8988T (cell line): ENCODE measurements at regions not wholly inside any gene's neighbourhood (a gene's known extent, or its start where the extent isn't known, plus 50 kb on each side); places are given as distances from the start of the nearest gene placed in this dataset.

Experiments
- DNase-seq: peaks from one replicate; pipeline ENCODE4 v3.0.0; 2011

DNA sequence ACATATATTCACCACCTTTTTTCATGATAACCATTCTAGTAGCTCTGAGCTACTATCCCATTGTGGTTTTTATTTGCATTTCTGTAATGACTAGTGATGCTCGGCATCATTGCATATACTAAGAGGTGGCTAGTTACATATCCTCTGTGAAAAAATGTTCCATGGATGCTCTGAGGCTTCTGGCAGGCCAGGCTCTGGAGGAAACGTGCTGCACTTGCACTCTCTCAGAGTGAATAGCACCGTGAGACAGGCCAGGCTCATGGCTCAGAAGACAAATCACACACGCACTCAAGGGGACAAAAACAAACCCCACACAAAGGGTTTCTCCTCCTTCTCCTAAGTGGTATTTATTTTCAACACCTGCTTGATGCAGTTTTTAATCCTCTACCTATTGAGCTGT, 1085.3 kb upstream of the CNTNAP5 start:
- DNase-seq = no peak

DNA sequence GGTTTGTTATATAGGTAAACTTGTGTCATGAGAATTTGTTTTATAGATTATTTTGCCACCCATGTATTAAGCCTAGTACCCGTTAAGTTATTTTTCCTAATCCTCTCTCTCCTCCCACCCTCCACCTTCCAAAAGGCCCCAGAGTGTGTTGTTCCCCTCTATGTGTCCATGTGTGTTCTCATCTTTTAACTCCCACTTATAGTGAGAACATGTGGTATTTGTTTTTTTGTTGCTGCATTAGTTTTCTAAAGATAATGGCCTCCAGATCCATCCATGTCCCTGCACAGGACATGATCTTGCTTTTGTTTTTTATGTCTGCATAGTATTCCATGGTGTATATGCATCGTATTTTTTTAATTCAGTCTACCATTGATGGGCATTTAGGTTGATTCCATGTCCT, 1075.6 kb upstream of the CNTNAP5 start:
- DNase-seq = no peak

DNA sequence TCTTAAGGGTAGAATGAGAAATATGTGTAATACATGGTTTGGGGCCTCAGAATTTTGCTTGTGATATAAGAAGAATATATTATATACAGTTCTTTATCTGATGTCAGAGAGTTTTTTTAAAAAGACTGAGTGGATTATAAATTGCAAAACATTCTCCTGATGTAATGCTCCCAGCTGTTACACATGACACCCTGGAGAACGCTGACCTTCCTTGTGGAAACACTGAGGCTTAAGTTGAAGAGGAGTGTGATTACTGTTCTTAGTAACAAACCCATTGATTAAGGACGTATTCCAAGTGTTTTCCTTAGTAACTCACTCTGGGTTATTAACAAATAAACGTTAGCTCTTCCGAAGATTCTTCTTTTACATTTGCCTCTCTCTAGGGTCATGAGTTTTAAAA, 1069.3 kb upstream of the CNTNAP5 start:
- no peak for DNase-seq

DNA sequence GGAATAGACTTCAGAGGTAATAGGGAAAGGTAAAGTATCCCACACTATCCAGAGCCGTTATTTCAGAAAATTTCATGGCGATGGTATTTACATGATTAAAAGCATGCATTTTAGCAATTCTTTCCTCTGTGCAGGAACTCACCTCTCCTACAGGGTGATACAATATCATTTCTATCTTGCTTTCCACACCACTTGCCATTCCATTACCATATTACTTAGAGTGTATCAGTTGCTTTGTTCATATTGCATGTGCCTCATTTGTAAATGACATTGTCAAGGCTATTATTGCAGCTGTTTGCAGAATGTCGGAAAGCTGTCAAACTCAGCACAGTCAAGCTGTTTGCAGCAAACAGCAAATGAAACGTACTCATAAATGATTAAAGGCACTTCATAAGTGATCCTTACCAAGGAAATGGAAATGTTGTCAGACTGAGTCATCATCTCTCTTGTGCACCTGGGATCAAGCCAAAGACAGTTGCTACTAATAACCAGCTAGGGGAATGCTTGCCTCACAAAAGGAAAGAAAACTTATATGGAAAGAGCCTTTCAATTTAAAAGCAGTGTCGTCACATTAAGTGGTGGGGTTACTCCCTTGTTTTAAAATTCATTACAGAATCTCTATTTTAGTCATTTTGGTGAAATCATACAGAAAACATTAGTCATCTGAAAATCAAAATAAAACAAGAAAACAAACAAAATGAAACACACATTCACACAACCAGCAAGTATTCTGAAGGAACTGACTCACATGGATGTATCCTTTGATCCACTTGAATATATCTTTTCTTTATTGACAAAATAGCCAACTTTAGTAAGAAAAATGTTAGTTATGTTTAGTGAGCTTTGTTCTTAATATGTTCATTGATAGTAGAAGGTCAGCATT, 1064.1 kb upstream of the CNTNAP5 start:
- no peak for DNase-seq

DNA sequence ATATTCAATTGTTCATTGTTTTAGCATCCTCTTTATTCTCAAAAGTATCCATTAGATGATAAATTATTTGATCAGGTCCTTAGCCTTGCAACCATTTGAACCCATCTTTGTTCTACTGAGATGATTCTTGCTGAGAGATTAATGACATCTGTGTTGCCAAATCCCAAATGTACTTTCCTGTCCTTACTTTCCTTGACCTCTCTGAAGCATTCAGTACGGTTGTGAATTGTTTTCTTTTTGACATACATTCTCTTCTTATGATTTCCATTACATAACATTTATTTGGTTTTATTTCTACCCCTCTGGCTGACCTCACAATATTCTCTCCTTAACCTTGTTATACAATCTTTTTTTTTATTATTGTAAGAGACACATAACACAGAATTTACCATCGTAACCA, 1058.6 kb upstream of the CNTNAP5 start:
- no peak for DNase-seq

DNA sequence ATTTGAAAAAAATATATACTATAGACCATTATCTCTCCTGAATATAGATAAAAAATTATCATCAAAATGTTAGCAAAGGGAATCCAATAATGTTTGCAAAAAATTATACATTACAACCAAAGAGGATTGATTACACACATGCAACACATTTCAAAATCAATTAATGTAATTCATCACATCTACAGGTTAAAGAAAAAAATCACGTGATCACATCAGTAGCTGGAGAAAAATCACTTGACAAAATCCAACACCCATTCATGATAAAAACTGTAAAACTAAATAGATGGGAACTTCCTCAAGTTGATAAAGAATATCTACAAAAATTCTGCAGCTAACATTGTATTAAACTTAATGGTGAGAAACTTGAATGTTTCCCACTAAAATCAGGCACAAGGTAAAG, 1047.5 kb upstream of the CNTNAP5 start:
- DNase-seq = no peak

DNA sequence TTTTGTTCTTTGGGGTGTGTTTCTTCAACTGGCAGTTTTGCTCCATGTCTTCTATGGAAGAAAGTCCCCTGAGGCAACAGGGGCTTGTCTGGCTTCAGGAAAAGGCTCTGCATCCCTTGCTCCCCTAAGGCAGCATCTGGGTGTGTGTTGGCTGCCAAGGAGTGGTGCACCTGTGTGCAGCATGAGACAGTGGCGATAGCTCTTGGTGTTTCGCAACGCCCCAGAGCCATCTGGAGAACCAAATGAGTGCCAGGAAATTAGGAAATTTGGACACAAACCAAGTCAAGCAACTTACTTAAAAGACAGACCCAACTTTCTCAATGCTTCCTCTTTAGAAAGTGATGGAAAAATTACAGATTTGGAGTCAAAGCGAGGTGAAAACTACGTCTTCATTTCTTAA, 1044.4 kb upstream of the CNTNAP5 start:
- no peak for DNase-seq

DNA sequence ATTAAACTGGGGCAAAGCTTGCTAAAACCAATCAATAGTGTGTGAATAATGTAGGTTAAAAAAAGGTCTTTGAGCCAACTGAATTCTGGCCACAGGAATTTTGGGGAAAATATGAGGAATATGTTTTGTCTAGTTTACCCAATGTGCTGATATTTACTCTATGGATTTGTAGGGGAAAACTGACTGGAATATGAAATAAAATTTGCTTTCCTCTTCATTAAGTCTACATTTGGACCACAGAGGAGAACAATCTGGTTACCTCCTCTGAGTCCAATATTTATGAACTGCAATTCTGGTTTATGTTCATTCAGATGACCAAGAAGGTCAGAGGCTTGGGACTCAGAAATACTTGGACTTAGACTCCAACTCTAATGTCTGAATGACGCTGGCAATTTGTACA, 1042.2 kb upstream of the CNTNAP5 start:
- DNase-seq = no peak

DNA sequence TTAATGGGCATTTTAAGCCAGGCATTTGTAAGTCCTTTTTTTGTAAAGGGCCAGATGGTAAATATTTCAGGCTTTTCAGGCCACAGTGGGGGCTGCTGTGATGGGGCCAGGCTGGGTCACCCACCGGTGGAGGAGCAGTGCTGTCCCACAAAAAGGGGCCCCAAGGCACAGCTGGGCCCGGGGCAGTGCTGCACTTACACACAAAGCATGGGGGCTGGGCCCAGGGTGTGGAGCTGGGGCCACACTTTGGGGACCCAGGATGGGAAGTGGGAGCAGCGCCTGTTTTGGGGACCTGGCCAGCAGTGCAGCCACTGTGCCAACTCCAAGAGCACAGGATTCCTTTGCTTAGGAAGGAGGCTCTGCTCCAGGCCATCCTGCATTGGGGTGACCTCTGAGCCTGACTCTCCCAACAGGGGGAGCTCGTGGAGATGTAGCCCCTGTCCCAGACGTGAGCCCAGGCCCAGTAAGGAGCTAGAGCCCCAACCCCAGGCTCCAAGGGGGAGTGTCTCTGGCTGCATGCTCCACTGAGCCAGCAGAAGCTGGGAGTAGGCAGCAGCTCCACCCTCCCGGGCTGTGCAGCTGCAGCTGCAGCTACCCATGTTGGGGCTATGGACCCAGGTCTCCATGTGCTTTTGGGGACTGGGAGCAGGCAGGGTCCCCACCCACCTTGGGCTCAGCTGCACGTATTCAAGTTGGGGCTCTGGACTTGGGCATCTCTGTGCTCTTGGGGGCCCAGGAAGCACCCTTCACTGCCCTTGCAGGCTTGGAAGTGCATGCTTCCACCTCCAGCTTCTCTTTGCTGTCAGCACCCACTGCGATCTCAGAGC, 1036.5 kb upstream of the CNTNAP5 start:
- DNase-seq = no peak

DNA sequence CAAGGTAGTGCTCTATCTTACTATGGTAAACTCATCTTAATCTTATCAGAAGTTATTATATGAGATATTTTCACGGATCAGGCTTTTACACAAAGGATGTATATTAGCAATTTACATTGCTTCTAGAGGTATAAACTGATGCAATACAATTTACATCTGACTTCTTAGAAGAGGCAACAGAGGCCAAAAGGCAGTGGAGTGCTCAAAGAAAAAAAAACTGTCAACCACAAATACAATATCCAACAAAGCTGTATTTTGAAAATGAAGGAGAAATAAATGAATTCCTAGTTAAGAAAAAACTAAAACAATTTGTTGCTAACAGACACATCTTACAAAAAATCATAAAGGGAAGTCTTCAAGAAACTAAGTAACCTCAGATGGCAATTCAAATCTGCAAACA, 1031.5 kb upstream of the CNTNAP5 start:
- DNase-seq = no peak

DNA sequence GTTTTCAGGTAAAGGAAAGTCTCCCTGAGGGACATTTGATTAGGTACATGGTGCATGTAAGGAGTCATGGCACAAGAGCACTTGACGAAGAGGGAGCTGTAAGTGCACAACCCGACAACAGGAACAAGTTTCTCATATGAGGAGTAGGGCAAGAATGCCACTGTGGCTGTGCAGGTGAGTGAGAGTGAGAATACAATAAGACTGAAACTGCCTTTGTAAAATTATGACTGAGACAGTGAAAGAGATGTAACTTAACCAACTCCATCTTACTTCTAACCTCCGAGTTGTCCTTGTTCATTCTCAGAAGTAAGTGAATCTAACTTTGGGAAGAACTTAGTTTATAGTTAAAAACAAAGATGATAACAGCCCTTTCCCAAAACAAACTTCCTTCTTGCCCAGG, 1025.8 kb upstream of the CNTNAP5 start:
- DNase-seq = no peak

DNA sequence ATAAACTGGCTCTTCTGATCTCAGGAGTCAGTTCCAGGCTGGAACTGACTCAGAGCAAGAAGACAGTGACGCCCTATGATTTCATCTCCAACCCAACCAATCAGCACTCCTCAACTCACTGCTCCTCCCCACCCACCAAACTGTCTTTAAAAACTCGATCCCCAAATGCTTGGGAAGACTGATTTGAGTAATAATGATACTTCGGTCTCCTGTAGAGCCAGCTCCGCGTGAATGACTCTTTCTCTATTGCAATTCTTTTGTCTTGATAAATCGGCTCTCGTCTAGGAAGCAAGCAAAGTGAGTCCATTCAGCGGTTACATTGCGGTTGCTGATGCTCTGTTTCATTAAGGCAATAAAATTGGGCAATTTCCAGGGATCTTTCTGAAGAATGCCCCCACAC, 1025.3 kb upstream of the CNTNAP5 start:
- no peak for DNase-seq

DNA sequence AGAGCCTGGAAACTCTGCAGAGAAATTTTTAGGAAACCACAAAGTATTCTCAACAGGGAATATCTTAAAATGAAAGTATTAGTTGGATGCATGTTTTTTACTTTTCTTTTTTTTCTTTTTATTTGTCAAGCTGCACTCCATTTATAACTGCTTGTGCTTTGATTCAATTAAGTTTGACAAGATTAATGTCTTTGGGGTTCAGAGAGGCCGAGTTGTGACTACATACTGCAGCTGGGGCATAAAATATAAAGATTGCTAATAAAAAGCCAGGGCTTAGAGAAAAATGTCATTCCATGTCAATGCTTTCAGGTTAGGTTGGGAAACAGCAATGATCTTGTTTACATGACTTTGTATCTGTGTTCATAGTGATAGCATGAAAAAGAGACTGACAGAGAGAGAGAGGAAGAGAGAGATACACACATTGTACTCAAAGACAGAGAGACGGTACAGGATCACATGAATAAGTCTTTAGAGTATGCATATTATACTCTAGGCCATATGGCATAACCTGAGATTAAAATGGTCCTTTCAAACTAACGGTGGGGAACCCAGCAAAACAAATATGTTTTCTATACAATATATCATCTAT, 1022.3 kb upstream of the CNTNAP5 start:
- no peak for DNase-seq

DNA sequence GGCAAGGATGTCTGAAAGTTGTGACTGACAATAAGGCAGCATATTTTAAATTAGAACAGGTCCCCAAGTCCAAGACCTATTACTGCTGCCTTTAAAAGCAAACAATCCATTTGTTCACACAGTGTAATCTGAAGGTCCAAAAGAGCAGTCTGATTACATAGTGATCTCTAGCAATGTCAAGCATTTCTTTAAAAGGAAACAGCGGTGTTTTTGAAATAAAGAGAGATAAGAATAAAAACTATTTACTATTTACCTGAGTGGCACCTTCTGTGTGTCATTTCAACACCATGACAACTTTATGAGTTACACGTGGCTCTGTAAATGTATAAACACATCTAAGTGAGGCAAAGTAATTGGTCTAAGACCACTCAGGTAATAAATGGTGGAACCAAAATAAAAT, 1009.9 kb upstream of the CNTNAP5 start:
- DNase-seq = no peak

DNA sequence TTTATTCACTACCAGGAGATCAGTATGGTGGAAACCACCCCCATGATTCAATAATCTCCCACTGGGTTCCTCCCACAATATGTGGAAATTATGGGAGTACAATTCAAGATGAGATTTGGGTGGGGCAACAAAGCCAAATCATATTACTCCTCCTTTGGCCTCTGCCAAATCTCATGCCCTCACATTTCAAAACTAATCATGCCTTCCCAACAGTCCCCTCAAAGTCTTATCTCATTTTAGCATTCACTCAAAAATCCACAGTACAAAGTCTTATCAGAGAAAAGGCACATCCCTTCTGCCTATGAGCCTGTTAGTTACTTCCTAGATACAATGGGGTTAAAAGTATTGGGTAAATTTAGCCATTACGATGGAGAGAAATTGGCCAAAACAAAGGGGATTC, 989.5 kb upstream of the CNTNAP5 start:
- DNase-seq = no peak

DNA sequence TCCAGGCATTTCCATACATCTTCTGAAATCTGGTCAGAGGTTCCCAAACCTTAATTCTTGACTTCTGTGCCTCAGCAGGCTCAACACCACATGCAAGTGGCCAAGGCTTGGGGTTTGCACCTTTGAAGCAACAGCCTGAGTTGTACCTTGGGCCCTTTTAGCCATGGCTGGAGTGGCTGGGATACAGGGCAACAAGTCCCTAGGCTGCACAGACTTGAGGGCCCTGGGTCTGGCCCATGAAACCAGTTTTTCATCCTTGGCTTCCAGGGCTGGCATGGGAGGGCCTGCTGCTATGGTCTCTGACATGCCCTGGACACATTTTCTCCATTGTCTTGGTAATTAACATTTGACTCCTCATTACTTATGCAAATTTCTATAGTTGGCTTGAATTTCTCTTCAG, 988.8 kb upstream of the CNTNAP5 start:
- no peak for DNase-seq

DNA sequence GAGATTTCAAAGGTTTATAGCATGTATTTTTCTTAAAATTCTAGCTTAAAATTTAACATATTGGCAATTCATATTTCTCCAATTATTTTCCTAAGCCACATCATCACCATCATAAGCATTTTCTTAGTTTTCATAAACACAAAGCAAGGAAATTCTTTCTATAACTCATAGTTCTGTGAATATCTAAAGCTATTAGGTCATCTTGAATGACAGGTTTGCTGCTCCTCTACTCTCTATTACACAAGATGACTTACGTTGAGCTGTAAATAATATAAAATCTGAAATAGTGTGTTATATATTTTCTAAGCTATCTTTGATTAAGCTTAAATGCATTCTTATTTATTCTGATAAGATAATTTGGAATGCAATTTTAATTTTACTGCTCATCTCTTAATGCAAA, 984.6 kb upstream of the CNTNAP5 start:
- no peak for DNase-seq

DNA sequence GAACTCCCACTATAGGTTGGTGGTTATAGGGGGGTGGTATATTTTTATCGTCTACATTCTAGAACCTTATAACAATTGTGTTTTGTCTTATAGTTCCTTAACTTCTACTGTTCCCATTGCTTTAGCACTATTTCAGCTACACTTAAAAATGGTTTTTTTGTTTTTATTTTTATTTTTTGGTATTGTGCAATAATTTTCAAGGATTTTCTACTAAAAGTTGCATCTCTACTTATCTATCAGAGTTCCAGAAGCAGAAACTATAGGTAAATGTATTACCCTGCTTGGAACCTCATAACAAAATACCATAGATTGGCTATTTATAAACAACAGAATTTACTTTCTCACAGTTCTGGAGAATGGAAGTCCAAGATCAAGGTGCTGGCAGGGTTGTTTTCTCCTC, 981.6 kb upstream of the CNTNAP5 start:
- DNase-seq = no peak

DNA sequence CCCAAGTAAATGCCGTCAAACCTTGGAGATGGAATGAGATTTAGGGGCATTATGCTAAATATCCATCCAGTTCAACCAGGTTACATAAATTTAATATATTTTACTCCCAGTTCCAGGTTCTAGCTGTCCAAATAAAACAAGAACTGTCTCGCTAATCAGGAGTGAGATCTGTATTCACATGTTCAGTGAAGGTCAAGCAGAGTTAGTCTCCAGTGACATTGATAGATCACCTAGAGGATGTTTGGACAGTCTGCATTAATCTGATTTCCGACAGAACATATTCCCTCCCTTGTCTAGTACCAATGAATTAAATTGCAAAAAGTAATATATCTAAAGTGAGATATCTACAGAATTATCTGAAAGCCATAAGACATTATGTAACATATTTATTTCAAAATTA, 979.4 kb upstream of the CNTNAP5 start:
- DNase-seq = no peak

DNA sequence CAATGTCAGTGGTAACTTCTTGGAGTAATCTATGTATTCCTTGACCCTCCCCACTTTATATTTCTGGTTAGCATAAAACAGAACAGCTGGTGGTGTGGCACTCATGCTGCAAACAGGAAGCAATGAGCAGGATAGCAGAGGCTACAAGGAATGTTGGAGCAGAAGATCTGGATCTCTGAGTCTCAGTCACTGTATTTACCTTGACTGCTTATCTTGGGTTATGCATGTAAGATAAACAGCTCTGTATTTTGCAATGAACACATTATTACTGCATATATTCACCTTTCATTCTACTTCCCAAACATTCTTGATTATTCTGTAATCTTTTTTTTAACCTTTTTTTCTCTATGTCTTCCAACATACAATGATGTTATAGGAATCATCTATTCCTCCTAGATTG, 977.9 kb upstream of the CNTNAP5 start:
- no peak for DNase-seq

DNA sequence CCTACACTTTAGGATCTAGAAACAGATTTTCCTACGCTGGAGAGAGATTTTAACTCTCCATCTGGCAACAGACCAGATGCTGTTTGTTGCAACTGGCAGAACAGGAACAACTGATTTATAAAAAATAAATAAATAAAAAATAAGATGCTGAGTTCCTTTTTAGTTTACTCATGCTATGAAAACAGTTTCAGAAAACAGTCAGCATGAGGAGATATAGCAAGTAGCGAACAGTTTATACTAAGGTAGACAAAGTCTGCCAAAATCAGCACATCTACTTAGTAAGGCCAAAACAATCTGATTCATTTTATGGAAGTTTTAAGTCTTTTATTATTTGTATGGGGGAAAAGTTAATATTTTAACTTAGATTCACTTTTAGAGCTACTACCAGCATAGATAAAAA, 974.0 kb upstream of the CNTNAP5 start:
- DNase-seq = no peak

DNA sequence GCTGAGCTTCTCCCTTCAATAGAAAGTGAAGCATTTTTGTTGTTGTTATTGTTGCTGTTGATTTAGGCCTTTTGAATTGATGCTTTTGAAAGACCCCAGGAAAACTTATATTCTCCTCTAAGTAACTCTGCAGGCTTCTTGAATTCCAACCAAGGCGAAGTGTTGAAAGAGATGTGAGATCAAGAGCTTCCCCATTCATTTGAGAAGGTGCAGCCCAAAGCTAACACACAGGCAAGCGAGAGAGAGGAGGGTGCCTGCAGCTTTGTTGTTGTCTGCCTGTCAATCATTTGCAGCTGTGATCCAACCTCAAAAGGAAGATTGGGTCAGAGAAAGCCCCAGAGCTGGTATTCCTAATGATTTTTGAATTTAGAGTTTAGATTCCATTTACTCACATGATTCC, 963.6 kb upstream of the CNTNAP5 start:
- no peak for DNase-seq

DNA sequence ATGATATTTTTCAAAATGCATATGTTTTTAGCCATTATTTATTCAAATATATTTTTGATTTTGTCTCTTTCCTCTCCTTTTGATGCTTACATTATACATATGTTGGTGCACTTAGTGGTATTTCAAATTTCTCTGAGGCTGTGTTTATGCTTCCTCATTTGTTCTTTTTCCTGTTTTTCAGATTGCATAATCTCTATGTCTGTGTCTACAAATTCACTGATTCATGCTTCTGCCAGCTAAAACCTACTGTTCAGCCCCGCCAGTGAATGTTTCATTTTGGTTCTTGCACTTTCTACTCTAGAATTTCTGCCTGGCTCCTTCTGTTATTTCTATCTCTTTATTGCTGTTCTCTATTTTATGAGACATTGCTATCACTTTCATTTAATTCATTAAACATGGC, 951.7 kb upstream of the CNTNAP5 start:
- no peak for DNase-seq

DNA sequence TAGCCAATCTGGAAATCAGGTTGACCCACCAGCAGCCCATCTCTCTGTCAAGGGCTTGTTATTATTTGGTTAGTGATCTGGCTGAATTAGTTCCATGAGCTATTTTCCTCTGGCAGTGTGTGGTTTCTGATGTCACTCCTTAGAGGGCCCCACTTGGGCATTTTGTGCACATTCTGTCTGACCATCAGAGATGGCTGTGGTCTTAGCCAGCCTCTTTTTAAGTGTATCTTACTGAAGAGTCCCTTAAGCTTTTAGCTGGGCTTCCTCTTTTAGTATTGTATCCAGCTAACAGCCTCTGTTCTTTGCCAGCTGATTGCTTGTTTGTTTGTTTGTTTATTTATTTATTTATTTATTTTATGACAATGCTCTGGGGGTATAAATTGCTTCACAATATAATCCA, 951.1 kb upstream of the CNTNAP5 start:
- DNase-seq = no peak
